CD4-positive, alpha-beta T cell (primary cell): ENCODE measurements at regions not wholly inside any gene's neighbourhood (a gene's known extent, or its start where the extent isn't known, plus 50 kb on each side); places are given as distances from the start of the nearest gene placed in this dataset.
"Not testable (repeated sequence)": the region's sequence is repeated elsewhere in the genome, so short reads cannot be mapped to it uniquely, and the experiment has no call there.

Source experiments
- ATAC-seq: fragments of 200-7000 bp; cut with Tn5 transposase; one replicate; pipeline ENCODE4 v1.10.0; 2022; ENCODE audit warnings: mild to moderate bottlenecking; ENCODE audit not compliant: poor library complexity
- CTCF ChIA-PET: fragments of 350-600 bp; sonication (Branson Sonifier 250); formaldehyde crosslinking; loops from one replicate; lab custom pipeline; 2021; ENCODE audit warnings: antibody characterized with exemption, inconsistent platforms; lab: Charles Lee
- POLR2A ChIA-PET: fragments of 350-600 bp; sonication (Branson Sonifier 250); formaldehyde crosslinking; loops from one replicate; lab custom pipeline; 2021; ENCODE audit warnings: antibody characterized with exemption, inconsistent platforms; lab: Charles Lee
- DNase-seq, 14 experiments: peaks; one replicate each; pipeline ENCODE4 v3.0.0-alpha.2; 2013 to 2020; ENCODE audit warnings: mixed read lengths in 2 of 14
- H3K27ac ChIP-seq, 2 donors: one replicate each; pipeline versions ENCODE4 v1.5.1 to v1.7.0; 2013; ENCODE audit warnings: low read length in 2 of 2, low read depth in 1 of 2, mild to moderate bottlenecking in 1 of 2
- H3K27me3 ChIP-seq, 2 experiments: 1 replicate in 1 of 2; 2 replicates in 1 of 2; pipeline versions ENCODE4 v1.6.1 to v1.7.0; 2013; ENCODE audit warnings: low read length in 2 of 2, control low read depth in 1 of 2, mild to moderate bottlenecking in 1 of 2, moderate library complexity in 1 of 2; ENCODE audit not compliant: insufficient read depth in 2 of 2, control insufficient read depth in 1 of 2
- H3K36me3 ChIP-seq: one replicate; pipeline ENCODE4 v1.6.1; 2013; ENCODE audit warnings: low read length, control low read depth; ENCODE audit not compliant: insufficient read depth
- H3K4me1 ChIP-seq: one replicate; pipeline ENCODE4 v1.6.1; 2013; ENCODE audit warnings: low read length, control low read depth; ENCODE audit not compliant: insufficient read depth
- H3K4me3 ChIP-seq: one replicate; pipeline ENCODE4 v1.5.1; 2013; ENCODE audit warnings: mild to moderate bottlenecking, low read length, moderate library complexity
- H3K9me3 ChIP-seq, 2 experiments: 1 replicate in 1 of 2; 2 replicates in 1 of 2; pipeline versions ENCODE4 v1.6.1 to v1.7.0; 2013; ENCODE audit warnings: low read length in 2 of 2, mild to moderate bottlenecking in 2 of 2, control low read depth in 1 of 2, moderate library complexity in 1 of 2; ENCODE audit not compliant: control insufficient read depth in 1 of 2, insufficient read depth in 1 of 2
- H3K27ac Mint-ChIP-seq: one replicate; pipeline ENCODE4 v1.8.0; 2020; ENCODE audit warnings: mixed read lengths
- H3K27me3 Mint-ChIP-seq: one replicate; pipeline ENCODE4 v1.8.0; 2021; ENCODE audit warnings: mixed read lengths
- H3K36me3 Mint-ChIP-seq: one replicate; pipeline ENCODE4 v1.8.0; 2021; ENCODE audit warnings: low read depth, mixed read lengths
- H3K4me1 Mint-ChIP-seq: one replicate; pipeline ENCODE4 v1.8.0; 2021; ENCODE audit warnings: low read depth, mixed read lengths
- H3K4me3 Mint-ChIP-seq: one replicate; pipeline ENCODE4 v1.8.0; 2020; ENCODE audit warnings: mild to moderate bottlenecking, mixed read lengths
- H3K9me3 Mint-ChIP-seq: one replicate; pipeline ENCODE4 v1.8.0; 2020; ENCODE audit warnings: mixed read lengths
- CTCF ChIP-seq: fragments of 200-600 bp; IDR thresholded peaks from one replicate; pipeline ENCODE4 v1.8.0; 2022; ENCODE audit warnings: antibody characterized with exemption, mild to moderate bottlenecking
- intact Hi-C, 2 experiments: fragments of 100-400 bp; cut with DNase I in 1 of 2; cut with micrococcal nuclease in 1 of 2; formaldehyde crosslinking; loops; one replicate each; pipeline versions ENCODE4 v1.15.1 to v1.9.0; 2023 to 2025; cut with DNase I, micrococcal nuclease

- Histone ChIP-seq H3K27me3 (no peaks in the 10 kb centered on the region), H3K36me3 (no peaks in the 10 kb centered on the region), H3K4me1 (peaks cover 17% of the 10 kb centered on the region), H3K27ac (no peak overlapping the region), H3K4me3 (no peak overlapping the region), H3K9me3 (no peaks in the 10 kb centered on the region)
- Mint-ChIP-seq H3K9me3 (no peaks in the 10 kb centered on the region), H3K4me3 (no peak overlapping the region), H3K27me3 (no peaks in the 10 kb centered on the region), H3K27ac (no peak overlapping the region), H3K4me1 (peaks cover 15% of the 10 kb centered on the region), H3K36me3 (no peaks in the 10 kb centered on the region)
- ChIA-PET POLR2A (interaction anchor here (1.3 kb wide), 1 partner anchor 73 kb away, joined by 7 read pairs; no protein-coding TSS in a partner anchor), CTCF (interaction anchor here (1.7 kb wide), 1 partner anchor 78 kb away, joined by 9 read pairs; no protein-coding TSS in a partner anchor)
- TF ChIP-seq CTCF, result no peak
- no peak for DNase-seq
- intact Hi-C loops, result no loop called here
- no peak for ATAC-seq
Observed at GRCh38 chr5:91307048-91307447, 76.1 kb downstream of the ARRDC3 start.

DNA sequence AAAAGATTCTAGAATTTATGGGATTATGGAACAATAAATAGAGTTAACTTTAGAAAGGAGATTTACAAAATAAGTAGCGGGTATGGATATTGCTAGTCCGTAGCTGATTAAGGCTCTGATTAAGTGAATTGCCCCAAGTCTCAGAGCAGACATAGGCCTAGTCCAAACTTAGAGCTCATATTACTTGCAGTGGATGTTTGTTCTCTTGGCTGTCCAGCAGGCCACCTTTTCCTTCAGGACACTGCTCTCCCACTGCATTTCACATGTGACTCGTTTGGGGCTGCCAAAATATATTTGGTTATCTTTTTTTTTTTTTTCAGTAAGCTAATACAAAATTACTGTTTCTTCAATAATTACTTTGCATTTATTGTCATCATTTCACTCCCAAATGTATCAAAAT is 76.6 kb downstream of the ARRDC3 start:
- no peak for TF ChIP-seq CTCF
- CTCF ChIA-PET, result interaction anchor here (1.7 kb wide), 1 partner anchor 78 kb away, joined by 9 read pairs; no protein-coding TSS in a partner anchor
- Mint-ChIP-seq H3K4me3 (no peak overlapping the region), H3K36me3 (no peaks in the 10 kb centered on the region), H3K27me3 (no peaks in the 10 kb centered on the region), H3K4me1 (peaks cover 9% of the 10 kb centered on the region), H3K9me3 (no peaks in the 10 kb centered on the region), H3K27ac (no peak overlapping the region)
- Histone ChIP-seq H3K9me3 (no peaks in the 10 kb centered on the region), H3K4me3 (no peak overlapping the region), H3K27ac (no peak overlapping the region), H3K27me3 (no peaks in the 10 kb centered on the region), H3K36me3 (no peaks in the 10 kb centered on the region), H3K4me1 (peaks cover 12% of the 10 kb centered on the region)
- intact Hi-C loops, result no loop called here
- ATAC-seq (no peak), DNase-seq (no peak)
- POLR2A ChIA-PET, result interaction anchor here (1.3 to 1.6 kb wide), 3 partner anchors 26 to 76 kb away, joined by 3 to 7 read pairs (median 5); partner anchors contain the start of gene ARRDC3

DNA sequence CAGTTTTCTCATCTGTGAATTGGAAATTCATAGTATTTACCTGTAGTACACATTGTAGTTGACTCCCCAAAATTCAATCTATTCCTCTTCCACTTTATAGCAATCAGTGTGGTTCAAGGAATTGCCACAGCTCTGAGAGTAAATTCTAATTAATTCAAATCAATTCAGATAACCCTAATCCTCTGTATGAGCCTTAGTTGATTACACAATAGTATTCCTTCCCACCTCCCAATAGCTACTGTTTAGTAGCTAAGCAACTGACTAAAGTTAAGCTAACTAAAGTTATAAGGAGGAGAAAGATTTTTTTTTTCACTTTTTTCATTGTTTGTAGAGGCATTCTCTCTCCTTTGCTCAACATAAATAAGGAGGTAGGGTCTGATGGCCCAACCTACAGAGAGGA is 77.5 kb downstream of the ARRDC3 start:
- ATAC-seq, result no peak
- Histone ChIP-seq H3K36me3 (no peaks in the 10 kb centered on the region), H3K4me3 (no peak overlapping the region), H3K4me1 (peaks cover 3% of the 10 kb centered on the region), H3K9me3 (no peaks in the 10 kb centered on the region), H3K27me3 (no peaks in the 10 kb centered on the region), H3K27ac (no peak overlapping the region)
- POLR2A ChIA-PET, result interaction anchor here (1.3 to 1.6 kb wide), 3 partner anchors 25 to 77 kb away, joined by 3 to 7 read pairs (median 5); partner anchors contain the start of gene ARRDC3
- Mint-ChIP-seq H3K4me3 (no peak overlapping the region), H3K9me3 (no peaks in the 10 kb centered on the region), H3K4me1 (peaks cover under 1% of the 10 kb centered on the region), H3K36me3 (no peaks in the 10 kb centered on the region), H3K27ac (no peak overlapping the region), H3K27me3 (no peaks in the 10 kb centered on the region)
- no peak for DNase-seq
- no peak for TF ChIP-seq CTCF
- CTCF ChIA-PET, result interaction anchor here (1.7 kb wide), 1 partner anchor 79 kb away, joined by 9 read pairs; no protein-coding TSS in a partner anchor
- intact Hi-C loops, result no loop called here

DNA sequence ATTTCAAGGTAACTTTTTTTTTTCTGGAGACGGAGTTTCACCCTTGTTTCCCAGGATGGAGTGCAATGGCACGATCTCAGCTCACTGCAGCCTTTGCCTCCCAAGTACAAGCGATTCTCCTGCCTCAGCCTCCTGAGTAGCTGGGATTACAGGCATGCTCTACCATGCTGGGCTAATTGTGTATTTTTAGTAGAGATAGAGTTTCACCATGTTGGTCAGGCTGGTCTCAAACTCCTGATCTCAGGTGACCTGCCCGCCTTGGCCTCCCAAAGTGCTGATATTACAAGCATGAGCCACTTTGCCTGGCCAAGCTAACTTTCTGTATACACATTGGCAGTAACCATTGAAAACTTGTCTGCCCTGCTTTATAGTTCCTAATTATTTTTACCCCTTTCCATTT is 79.1 kb downstream of the ARRDC3 start:
- ATAC-seq, H3K36me3 ChIP-seq, H3K4me3 ChIP-seq, H3K9me3 ChIP-seq, POLR2A ChIA-PET, H3K36me3 Mint-ChIP-seq, H3K27ac ChIP-seq, H3K4me1 Mint-ChIP-seq, H3K27ac Mint-ChIP-seq, H3K4me1 ChIP-seq, H3K4me3 Mint-ChIP-seq, intact Hi-C loops, H3K27me3 ChIP-seq, CTCF ChIA-PET, DNase-seq, H3K27me3 Mint-ChIP-seq, H3K9me3 Mint-ChIP-seq: not testable (repeated sequence)
